Middle frontal gyrus (tissue), 1 donor: ENCODE measurements at regions not wholly inside any gene's neighbourhood (a gene's known extent, or its start where the extent isn't known, plus 50 kb on each side); places are given as distances from the start of the nearest gene placed in this dataset.
"Not testable (repeated sequence)": the region's sequence is repeated elsewhere in the genome, so short reads cannot be mapped to it uniquely, and the experiment has no call there.

Experiments used
- DNase-seq: peaks from one replicate; pipeline ENCODE4 v3.0.0-alpha.2; 2015; ENCODE audit warnings: low spot score; ENCODE audit errors: extremely low spot score

DNA sequence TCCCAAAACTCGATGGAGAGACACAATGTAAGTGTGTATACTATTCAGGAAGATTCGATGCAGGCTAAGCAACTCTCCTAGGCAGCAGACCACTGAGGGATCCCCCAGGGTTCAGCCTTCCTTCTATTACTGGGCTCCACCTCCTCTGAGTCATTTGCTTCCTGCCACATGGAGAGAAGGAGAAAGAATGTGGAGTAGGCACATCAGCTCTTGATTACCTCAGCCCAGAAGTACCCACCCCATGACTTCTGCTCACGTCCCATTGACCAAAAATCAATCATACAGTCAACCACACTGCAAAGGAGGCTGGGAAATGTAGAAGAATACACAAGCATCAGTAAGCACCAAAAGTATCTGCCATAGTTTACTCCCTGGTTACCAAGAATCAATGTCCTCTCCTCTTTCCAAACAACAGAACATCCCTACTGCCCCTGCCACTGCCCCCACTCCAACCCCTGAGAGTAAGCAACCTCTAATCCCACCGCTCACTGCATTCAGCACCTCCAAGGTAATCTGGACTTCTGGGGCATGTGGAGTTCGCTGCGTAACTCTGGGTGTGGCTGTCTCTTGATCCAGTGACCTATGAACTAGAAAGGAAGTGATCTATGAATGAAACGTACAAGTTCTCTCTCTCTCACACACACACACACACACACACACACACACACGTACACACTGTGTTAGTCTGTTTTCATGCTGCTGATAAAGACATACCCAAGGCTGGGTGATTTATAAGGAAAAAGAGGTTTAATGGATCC, 91.2 kb upstream of the C1QTNF7 start:
- DNase-seq = no peak

DNA sequence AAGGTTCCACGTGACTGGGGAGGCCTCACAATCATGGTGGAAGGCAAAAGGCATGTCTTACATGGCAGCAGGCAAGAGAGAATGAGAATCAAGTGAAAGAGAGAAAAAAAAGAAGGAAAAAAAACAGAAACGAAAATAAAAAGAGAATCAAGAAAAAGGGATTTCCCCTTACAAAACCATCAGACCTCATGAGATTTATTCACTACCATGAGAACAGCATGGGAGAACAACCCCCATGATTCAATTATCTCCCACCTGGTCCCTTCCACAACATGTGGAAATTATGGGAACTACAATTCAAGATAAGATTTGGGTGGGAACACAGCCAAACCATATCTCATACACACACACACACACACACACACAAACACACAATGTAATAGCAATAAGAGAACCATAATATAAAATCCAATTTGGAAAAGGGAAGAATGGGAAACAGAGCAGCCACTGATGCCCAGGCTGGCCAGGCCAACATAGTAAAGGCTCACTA, 90.6 kb upstream of the C1QTNF7 start:
- DNase-seq = not testable (repeated sequence)

DNA sequence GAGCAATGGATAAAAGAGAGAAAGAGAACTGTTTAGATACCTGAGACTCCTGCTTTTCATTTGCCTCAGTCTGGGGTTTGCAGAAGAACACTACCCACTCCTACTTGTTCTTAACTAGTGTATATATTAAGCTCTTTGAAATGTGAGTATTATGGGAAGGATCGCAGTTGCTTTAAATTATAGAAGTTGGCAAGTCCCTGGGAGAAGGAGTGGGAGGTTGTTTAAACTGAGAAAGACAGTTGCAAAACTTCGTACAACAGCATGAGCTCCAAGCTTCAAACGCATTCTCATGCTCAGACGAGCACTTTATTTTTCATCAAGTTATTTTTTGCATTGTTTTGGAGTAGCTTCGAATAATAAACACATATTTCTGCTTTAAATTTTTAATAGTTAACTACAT, 88.1 kb upstream of the C1QTNF7 start:
- no peak for DNase-seq

DNA sequence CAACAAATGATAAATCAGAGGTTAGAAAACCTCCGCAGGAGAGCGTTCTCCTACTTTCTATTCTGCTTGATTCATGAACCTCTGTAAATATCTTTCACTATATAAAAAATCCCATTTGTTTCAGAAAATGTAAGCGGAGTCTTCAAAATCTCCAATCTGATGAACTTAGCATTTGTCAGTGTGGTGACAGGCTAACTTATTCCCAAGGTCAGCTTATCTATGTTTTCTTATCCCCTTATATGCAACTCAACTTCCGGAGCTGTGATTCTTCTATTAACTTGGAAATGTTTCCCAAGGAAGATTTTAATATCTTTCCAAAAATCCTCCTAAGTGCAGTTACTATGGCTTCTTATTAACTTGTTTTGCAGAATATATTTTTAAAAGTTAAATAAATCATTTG, 87.5 kb upstream of the C1QTNF7 start:
- no peak for DNase-seq

DNA sequence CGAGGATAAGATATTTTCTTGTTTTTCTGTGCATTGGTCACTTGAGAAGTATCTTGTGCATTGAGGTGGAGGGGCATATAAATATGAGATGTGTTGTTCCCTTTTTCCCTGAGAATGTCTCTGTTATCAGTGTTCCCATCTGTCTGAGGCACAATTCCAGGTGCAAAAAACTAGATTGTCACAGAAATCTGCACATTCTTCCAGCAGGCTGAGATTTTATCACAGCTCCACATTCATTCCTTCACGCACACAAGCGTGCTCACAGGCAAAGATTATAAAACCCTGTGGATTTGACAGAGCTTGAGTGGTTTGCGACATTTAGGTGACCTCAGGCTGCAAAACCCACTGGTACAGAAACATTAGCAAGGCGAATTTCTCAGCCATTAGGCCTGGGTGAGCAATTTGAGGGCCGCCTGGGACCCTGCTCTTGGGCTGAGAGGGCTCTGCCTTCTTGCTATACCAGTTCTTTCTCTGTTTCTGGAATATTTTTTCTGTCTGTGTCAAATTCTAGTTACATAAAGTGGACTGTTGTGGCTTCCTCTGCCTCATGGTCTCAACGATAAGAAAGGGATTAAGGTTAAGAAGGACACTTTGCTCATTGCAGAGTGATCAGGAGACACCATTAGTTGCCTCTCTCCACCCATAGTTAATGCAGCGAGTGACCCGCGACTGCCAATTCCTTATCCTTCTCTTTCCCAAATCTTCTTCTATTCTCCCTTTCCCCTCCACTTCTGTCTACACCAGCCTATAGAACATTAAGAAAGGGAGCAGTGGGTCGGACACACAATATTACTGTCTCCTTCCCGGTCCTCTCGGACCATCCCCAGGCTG, 86.7 kb upstream of the C1QTNF7 start:
- DNase-seq = no peak

DNA sequence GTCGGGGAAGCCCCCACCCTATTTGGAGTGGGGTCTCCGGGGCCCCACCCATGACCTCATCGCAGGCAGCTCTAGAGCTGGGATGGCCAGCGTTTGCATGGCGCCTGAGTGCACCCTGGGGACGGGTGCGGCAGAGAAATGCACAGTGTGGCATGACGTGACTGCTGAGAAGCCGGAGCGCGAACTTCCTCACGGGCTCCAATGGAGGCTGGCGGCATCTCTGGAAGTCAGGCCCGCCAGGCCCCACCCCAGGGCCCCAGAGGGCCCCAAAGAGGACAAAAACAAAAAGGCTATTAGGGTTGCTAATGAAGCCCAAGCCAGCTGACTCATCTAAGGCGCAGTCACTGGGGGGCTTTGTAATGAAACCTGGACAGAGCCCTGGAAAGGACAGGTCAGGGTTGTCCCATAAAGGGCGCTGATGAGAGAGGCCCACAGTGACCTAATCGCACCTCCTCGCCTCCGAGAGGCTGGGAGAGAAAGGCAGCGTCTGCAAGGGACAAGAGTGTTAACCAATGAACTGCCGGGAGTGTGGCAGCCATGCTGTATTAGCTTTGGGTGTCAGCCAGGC, 86.0 kb upstream of the C1QTNF7 start:
- DNase-seq = no peak

DNA sequence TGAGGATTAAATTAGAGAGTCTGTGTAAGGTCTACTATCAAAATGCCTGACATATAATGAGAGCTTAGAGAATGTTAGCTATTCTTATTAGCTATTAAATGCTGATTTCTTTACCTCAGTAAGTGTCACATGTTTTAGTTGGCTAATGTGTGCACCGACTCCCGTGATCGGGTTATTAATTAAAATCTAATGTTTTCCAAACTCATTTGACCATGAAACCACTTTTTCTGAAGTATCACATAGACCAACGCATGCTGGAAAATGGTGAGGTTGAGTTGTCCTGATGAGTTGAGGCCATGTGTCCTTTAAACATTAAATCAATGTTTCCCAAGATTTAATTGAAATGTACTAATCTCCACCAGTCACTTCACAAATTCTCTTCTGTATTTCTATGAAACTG, 84.8 kb upstream of the C1QTNF7 start:
- DNase-seq = no peak

DNA sequence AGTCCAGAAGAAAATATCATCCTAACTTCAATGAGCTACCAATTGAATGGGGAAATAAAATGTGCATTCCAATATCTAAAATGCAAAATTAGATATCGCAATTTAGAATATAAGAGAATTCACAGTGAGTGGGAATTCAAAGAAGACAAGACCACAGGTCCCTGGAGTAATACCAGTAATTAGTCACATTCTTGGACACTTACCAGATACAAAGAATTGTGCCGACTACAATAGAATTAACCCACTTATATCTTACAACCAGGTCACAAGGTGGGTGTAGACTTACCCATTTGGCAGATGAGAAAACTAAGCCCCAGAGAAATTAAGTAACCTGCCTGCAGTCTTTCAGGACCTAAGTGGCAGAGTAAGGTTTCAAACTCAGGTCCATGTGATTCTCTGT, 84.3 kb upstream of the C1QTNF7 start:
- no peak for DNase-seq

DNA sequence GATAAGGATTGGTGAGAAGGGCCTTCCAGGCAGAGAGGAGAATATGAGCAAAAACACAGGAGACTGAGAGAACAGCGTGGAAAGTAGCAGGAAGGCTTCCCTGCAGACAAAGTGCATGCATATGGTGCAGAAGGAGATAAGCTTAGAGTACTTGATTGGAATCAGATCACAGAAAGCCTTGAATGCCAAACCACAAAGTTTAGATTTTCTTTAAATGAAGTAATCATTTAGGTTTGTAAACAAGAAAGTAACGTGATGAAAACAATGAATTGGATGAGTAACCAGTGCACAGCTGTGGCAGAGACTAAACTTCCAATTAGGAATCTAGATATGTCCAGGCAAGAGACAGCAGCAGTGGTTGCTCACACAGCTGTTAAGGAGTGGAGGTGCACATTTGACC, 83.8 kb upstream of the C1QTNF7 start:
- no peak for DNase-seq

DNA sequence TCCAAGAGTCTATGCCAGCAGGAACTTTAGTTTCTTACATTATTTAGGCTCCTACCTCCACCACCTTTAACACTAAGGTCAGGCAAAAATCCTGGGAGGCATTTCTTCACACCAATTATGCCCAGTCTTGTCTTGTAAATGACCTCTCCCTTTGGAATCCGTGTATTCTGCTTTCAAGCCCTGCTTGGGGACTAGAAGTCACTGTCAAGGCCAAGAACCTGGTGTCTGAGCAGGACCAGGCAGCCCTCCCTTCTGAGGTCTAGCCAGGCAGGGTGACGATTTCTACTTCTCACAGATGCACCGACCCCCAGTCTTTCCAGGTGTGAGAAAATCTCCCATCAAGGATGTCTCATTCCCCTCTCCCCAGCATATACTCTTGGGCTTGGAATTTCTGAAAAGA, 82.7 kb upstream of the C1QTNF7 start:
- DNase-seq = no peak

DNA sequence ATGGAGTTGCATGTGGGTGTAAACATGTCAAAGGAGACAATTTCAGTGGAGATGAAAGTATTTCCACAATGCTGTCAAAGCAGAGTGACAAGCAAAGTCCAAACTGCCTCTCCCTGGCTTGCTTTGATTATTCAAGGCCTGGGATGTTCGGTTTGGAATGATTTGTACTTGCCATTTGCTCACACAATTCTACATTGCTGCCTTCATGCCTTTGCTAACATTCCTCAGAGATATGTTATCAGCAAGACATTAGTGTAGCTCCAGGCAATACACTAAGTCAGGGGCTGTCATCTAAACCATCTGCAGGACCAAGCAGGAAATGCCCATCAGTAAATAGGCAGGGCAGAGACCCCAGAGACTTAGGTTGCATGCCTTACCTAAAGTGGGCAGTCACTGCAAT, 79.6 kb upstream of the C1QTNF7 start:
- DNase-seq = no peak

DNA sequence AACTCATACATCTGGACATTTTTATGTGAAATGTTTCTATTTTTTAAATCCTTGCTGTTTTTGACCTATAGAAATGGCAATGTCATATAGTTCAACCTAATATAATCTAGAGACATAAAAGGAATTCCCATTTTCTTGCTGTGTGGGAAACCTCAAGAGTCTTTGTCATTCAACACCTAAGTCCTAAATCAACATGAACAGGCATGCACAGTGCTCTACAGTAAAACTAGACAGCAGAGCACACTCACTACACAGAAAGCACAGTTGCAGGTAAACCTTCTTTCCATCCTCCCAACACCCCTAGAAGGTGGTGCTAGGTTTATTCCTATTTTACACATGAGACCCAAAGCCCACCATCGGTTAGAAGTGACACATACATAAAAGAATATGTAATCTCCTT, 79.1 kb upstream of the C1QTNF7 start:
- DNase-seq = no peak

DNA sequence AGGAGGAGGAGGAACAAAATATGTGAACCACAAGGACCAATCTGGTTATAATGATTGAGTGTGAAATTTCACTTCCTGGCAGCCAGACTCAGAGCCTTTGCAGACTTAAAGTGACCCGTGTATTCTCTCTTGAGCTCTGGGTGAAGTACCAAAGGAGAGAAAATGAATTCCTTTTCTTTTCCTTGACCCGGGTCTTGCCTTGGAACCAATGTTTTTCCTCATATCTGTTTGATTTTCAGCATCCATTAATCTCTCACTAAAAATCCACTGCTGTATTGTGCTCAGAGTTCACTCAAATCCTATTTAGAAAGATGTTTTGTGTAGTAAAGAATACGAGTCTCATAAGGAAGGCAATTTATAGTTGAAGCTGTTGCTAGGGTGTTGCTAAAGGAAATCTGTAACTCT, 78.3 kb upstream of the C1QTNF7 start:
- no peak for DNase-seq

DNA sequence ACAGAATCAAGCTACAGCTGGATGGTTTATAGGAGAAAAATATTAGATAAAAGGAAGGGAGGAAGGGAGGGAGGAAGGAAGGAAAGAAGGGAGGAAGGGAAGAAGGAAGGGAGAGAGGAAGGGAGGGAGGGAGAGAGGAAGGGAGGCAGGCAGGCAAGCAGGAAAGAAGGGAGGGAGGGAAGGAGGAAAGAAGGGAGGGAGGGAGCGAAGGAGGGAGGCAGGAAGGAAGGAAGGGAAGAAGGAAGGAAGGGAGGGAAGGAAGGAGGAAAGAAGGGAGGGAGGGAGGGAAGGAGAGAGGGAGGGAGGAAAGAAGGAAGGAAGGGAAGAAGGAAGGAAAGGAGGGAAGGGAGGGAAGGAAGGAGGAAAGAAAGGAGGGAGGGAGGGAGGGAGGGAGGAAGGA, 77.9 kb upstream of the C1QTNF7 start:
- DNase-seq = no peak

DNA sequence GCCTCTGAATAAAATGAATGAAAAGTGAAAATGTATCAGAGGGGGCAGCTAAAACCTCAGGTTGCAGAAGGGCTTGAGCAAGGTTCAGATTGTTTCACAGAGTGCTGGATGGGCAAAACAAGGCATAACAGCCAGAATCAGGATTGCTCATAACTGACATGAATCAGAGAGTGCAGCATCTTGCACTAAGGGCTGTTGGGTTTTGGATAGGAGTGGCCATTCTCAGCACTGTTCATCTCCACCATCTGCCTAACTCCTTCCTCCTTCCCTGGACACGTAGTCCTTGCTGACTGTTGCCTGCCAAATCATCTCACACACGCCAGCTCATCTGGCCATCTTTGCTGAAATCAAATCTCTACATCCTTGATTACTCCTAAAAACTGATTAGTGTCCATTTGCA, 75.3 kb upstream of the C1QTNF7 start:
- no peak for DNase-seq

DNA sequence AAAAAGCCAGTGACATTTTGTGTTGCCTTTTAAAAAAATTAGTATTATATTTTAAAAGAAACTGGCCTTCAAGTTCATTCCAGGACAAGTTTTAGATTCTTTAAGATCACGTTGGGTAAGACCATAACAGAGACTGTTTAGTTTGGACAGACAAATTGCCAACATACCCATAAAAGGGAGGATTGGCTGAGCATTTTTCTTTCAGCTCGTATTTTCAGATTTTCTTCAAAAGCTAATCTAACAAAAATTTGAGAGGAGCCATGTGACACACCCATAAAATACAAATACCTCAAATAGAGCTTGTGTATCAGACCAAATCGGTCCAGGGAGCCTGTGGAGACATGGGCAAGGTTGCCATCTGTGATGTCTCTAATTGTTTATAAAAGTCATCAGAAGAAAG, 74.6 kb upstream of the C1QTNF7 start:
- DNase-seq = no peak

DNA sequence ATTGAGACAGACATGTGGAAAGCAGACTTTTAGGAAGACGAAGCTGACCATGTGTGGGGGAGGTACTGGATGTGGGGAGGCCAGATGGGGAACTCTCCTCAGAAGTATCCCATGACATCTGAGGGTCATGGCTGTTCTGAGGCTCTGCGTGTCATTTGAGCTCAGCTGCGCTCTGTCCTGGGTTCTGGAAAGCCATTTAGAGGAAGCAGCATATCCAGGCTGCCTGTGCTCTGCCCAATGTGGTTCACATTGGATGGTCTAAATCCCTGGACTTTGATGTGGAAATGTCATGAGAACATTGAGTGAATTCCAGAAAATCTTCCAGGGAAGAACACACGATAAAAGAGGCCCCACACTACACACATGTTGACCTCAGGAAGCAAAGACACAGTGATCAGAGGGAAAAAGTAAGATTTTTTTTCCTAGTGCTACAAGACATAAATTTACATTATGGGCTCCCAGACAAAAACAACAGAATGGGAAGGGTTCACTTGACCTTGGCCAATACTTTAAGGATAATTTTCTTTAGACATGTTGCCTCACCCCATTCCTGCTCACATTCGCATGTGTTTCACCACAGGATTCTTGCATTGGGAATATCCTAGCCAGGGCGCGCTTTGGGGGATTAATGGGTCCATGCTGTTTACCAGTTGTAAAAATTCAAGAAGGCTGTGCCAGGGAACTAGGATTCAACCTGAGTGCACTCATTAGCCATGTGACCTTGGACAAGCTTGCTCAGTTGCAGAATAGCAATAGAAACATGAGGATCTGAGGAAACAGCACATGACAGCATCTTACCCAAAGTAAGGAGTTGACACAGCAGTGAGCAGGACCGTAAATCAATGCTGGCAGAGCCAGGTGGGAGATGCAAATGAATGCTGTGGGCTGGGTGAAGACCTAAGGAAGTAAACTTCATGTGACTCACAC, 73.2 kb upstream of the C1QTNF7 start:
- no peak for DNase-seq

DNA sequence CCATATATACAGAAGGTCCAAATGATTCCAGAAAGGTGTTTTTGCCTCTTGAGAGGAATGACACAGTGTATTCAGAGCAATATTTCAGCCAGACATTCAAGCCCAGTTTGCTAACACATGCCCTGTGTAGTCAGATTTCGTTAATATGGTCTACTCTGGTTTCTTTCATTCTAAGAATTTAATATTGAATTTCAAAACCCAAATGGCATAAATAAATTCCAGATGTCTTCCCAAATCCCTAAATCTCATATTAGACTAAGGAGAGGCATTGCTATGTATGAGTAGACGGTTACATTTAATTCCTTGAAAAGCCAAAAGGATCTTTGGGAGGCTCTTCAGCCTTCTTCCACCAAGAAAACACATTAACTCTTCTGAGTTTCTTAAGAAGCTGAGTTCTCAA, 66.3 kb upstream of the C1QTNF7 start:
- no peak for DNase-seq

DNA sequence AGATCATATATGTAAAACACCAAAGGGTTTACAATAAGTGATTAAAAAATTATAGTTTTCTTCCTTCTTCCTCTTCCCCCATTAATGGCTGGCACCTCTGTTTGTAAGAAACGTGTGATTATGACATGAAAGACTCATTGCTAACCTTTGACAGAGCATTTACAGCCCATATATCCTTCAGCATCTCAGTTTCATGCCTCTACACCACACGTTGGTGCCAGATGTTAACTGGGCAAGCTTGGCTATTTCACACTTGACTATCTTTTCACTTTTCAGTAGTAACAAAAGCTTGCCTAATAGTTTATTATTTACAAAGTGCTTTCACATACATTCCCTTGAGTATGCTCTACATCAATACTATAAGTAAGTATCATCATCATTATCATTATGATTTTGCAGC, 65.3 kb upstream of the C1QTNF7 start:
- DNase-seq = no peak

DNA sequence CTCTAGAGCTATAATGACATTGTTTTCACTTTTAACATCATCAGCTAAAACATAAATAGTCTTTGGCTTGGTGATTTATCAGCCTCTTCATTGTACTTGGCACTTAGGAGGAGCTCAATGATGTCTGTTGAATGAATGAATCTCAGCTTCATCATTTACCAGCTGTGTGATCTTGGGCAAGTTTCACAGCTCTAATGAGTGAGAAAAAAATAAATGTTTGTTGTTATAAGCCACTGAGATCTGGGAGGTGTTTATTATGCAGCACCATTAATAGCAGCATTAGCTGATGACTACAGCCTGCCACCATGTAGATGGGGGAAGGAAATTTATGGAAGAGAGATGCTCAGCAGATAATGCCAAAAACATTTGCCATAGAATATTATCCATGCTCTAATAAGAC, 63.6 kb upstream of the C1QTNF7 start:
- no peak for DNase-seq

DNA sequence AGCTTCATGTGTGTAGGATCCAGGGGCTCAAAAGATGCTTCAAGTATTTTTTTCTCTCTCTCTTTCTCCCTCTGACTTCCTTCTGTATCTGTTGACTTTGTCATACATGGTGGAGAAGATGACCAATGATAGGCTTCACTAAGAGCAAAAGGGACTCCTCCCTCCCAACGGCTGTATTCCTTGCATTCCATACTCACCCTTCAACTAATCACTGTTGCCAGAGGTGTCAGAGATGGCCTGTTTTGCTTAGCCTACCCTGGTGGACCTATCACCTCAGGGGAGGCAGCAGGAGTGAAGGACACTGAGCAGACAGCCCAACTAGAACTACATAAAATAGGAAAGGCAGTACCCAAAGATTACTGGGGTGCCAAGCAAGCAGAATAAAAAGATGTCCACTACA, 62.2 kb upstream of the C1QTNF7 start:
- no peak for DNase-seq
